Transverse colon (tissue), 4 donors: ENCODE measurements at regions not wholly inside any gene's neighbourhood (a gene's known extent, or its start where the extent isn't known, plus 50 kb on each side); places are given as distances from the start of the nearest gene placed in this dataset.

Experiments used
- POLR2AphosphoS5 ChIP-seq, 3 donors: sonication (generic); formaldehyde crosslinking; IDR thresholded peaks; one replicate each; pipeline ENCODE4 v1.6.1; 2016; ENCODE audit warnings: antibody characterized with exemption in 3 of 3
- TF ChIP-seq, protein P1 (sequence below), 5 experiments: fragments of 200-600 bp in 3 of 5; fragments of 450-650 bp in 2 of 5; sonication (generic) in 3 of 5; IDR thresholded peaks; 1 replicate in 2 of 5; 2 replicates in 3 of 5; pipeline ENCODE4 v1.5.1; 2016 to 2017; ENCODE audit warnings: antibody characterized with exemption in 5 of 5, inconsistent platforms in 3 of 5, mild to moderate bottlenecking in 2 of 5, moderate library complexity in 1 of 5

DNA sequence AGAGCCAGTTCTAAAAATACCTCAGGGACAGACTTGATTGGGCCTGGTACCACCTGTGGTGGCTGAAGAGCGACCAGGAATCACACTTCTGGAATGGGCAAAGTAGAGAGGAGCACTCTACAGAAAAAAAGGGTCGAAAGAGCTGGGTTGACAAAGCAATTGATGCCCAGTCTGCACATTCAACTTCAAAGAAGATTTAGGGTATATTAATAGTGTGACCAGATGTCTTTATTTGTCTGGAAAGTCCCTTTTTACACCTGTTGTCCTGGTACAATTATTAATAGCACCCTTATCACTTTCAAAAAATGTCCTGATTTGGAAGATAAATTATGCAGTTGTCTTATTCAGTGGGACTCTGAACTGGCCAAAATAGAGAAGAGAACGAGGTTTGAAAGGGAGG lies 137.5 kb downstream of the DYRK2 start:
- TF ChIP-seq POLR2AphosphoS5 (IDR thresholded peaks at IDR 0.05) = no peak
- TF ChIP-seq, protein P1, sequence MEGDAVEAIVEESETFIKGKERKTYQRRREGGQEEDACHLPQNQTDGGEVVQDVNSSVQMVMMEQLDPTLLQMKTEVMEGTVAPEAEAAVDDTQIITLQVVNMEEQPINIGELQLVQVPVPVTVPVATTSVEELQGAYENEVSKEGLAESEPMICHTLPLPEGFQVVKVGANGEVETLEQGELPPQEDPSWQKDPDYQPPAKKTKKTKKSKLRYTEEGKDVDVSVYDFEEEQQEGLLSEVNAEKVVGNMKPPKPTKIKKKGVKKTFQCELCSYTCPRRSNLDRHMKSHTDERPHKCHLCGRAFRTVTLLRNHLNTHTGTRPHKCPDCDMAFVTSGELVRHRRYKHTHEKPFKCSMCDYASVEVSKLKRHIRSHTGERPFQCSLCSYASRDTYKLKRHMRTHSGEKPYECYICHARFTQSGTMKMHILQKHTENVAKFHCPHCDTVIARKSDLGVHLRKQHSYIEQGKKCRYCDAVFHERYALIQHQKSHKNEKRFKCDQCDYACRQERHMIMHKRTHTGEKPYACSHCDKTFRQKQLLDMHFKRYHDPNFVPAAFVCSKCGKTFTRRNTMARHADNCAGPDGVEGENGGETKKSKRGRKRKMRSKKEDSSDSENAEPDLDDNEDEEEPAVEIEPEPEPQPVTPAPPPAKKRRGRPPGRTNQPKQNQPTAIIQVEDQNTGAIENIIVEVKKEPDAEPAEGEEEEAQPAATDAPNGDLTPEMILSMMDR (IDR thresholded peaks at IDR 0.05) = no peak
